ENCODE measurements at regions not wholly inside any gene's neighbourhood (a gene's known extent, or its start where the extent isn't known, plus 50 kb on each side); places are given as distances from the start of the nearest gene placed in this dataset.

- TF ChIP-seq, protein P1, sequence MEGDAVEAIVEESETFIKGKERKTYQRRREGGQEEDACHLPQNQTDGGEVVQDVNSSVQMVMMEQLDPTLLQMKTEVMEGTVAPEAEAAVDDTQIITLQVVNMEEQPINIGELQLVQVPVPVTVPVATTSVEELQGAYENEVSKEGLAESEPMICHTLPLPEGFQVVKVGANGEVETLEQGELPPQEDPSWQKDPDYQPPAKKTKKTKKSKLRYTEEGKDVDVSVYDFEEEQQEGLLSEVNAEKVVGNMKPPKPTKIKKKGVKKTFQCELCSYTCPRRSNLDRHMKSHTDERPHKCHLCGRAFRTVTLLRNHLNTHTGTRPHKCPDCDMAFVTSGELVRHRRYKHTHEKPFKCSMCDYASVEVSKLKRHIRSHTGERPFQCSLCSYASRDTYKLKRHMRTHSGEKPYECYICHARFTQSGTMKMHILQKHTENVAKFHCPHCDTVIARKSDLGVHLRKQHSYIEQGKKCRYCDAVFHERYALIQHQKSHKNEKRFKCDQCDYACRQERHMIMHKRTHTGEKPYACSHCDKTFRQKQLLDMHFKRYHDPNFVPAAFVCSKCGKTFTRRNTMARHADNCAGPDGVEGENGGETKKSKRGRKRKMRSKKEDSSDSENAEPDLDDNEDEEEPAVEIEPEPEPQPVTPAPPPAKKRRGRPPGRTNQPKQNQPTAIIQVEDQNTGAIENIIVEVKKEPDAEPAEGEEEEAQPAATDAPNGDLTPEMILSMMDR (optimal IDR thresholded peaks at IDR 0.05 in 1 of 3, IDR thresholded peaks at IDR 0.05 in 1 of 3, conservative IDR thresholded peaks at IDR 0.05 in 1 of 3; ENCODE audit: extremely low read depth in 1 of 3, insufficient read depth in 2 of 3, low read length in 3 of 3): no peak
- TF ChIP-seq EZH2 (IDR thresholded peaks at IDR 0.05; ENCODE audit: low read length): no peak
These were observed 352.2 kb upstream of the KITLG start for GRCh38 chr12:88932457-88932856.
